Type B pancreatic cell (in vitro differentiated cells): ENCODE measurements at regions not wholly inside any gene's neighbourhood (a gene's known extent, or its start where the extent isn't known, plus 50 kb on each side); places are given as distances from the start of the nearest gene placed in this dataset.

Experiments
- DNase-seq: peaks from one replicate; pipeline ENCODE4 v3.0.0; 2021; ENCODE audit warnings: mixed read lengths; ENCODE audit not compliant: unreplicated experiment; ENCODE audit errors: extremely low spot score
- H3K27ac Mint-ChIP-seq: 2 replicates; pipeline ENCODE4 v1.8.0; 2021; ENCODE audit warnings: mild to moderate bottlenecking, mixed read lengths
- H3K27me3 Mint-ChIP-seq: 2 replicates; pipeline ENCODE4 v1.8.0; 2021; ENCODE audit warnings: mixed read lengths
- H3K36me3 Mint-ChIP-seq: 2 replicates; pipeline ENCODE4 v1.8.0; 2021; ENCODE audit warnings: mixed read lengths
- H3K4me1 Mint-ChIP-seq: one replicate; pipeline ENCODE4 v1.8.0; 2021; ENCODE audit warnings: mixed read lengths; ENCODE audit not compliant: unreplicated experiment
- H3K4me3 Mint-ChIP-seq: 2 replicates; pipeline ENCODE4 v1.8.0; 2021; ENCODE audit warnings: mild to moderate bottlenecking, mixed read lengths
- H3K9me3 Mint-ChIP-seq: 2 replicates; pipeline ENCODE4 v1.8.0; 2021; ENCODE audit warnings: mixed read lengths
- CTCF ChIP-seq: fragments of 200-600 bp; sonication (generic); conservative IDR thresholded peaks from 2 replicates; pipeline ENCODE4 v1.5.0; 2021; ENCODE audit warnings: antibody characterized with exemption, mild to moderate bottlenecking

DNA sequence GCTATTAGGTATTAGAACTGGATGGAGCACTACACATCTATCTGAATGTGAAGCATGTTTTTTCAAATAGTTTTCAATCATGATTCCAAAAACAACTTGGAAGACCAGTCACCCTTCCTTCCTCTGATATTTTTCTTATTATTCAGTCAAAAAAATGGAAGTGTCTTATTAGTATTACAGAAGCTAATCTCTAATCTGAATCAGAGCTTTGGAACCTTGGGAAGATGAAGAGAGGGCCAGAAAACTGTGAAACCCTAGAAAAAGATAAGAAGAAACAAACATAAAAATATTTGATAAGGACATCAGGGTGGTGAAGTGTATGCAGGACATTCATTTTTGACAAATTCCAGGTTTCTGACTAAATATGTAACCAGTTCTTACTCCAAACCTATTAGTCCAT, 166.3 kb upstream of the PRSS16 start:
- Mint-ChIP-seq H3K4me3 (no peak overlapping the region), H3K36me3 (no peaks in the 10 kb centered on the region), H3K27ac (no peak overlapping the region), H3K9me3 (no peaks in the 10 kb centered on the region), H3K27me3 (peaks cover 28% of the 10 kb centered on the region), H3K4me1 (peaks cover 4% of the 10 kb centered on the region)
- TF ChIP-seq CTCF, result no peak
- no peak for DNase-seq

GRCh38 chr6:27081931-27082330, 165.6 kb upstream of the PRSS16 start:
- no peak for DNase-seq
- no peaks in the 10 kb centered on the region for H3K9me3 Mint-ChIP-seq
- H3K36me3 Mint-ChIP-seq, result no peaks in the 10 kb centered on the region
- no peak overlapping the region for H3K27ac Mint-ChIP-seq
- H3K27me3 Mint-ChIP-seq, result peaks cover 30% of the 10 kb centered on the region
- H3K4me1 Mint-ChIP-seq, result peaks cover 4% of the 10 kb centered on the region
- no peak overlapping the region for H3K4me3 Mint-ChIP-seq
- TF ChIP-seq CTCF, result no peak

DNA sequence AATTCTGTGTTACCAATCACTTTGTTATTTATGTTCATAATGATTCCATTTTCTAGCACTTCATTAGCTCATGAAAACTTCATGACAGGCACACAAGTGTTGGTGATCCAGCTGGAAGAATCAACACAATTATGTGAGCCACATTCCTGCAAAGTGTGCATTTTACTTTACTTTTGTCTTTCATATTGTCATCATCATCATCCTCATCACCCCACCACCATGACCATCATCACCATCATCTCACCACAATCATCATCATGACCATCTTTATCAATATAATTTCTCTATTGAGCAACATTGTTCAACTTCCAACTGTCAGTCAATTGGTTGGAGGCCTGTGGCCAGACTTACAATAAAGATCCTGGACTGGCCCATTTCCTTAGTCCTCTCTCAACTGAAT, 159.4 kb upstream of the PRSS16 start:
- H3K36me3 Mint-ChIP-seq, result no peaks in the 10 kb centered on the region
- no peaks in the 10 kb centered on the region for H3K9me3 Mint-ChIP-seq
- no peak for TF ChIP-seq CTCF
- no peak for DNase-seq
- H3K27ac Mint-ChIP-seq, result no peak overlapping the region
- H3K4me1 Mint-ChIP-seq, result peaks cover 10% of the 10 kb centered on the region
- no peak overlapping the region for H3K4me3 Mint-ChIP-seq
- H3K27me3 Mint-ChIP-seq, result peaks cover 58% of the 10 kb centered on the region

DNA sequence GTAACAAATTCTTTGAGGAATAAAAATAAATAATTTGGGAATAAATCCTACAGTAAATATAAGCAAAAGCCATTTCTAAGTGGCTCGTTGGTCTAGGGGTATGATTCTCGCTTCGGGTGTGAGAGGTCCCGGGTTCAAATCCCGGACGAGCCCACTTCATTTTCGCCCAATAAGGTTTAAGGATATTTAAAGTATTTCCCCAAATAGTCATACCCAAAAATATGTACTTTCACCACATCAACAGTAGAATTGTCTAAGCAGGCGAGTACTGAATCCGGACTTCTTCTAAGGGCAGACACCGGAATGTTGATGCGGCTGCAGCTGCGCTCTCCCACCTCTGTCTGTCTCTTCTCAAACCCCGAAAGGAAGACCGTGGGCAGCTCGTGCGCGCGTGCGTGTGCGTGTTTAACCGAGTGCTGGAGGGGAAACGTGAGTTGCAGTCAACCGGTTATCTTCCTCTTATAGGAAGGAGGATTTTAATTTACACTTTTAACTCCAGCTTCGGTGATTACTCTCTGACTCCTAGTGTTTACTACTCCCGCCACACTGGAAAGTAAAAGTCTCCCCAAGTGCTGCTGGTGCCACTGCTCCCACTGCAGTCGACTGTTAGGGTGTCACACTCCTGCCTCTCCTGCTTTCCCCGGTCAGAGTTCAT, 155.7 kb upstream of the PRSS16 start:
- H3K4me3 Mint-ChIP-seq, result peak overlapping the region; percentile 90
- H3K27me3 Mint-ChIP-seq, result peaks cover 78% of the 10 kb centered on the region
- no peak for DNase-seq
- H3K36me3 Mint-ChIP-seq, result no peaks in the 10 kb centered on the region
- no peak for TF ChIP-seq CTCF
- peaks cover 10% of the 10 kb centered on the region for H3K4me1 Mint-ChIP-seq
- H3K9me3 Mint-ChIP-seq, result no peaks in the 10 kb centered on the region
- H3K27ac Mint-ChIP-seq, result peak overlapping the region; percentile 80

- Mint-ChIP-seq H3K27me3 (peaks cover 78% of the 10 kb centered on the region), H3K36me3 (no peaks in the 10 kb centered on the region), H3K27ac (peak overlapping the region; percentile 80), H3K9me3 (peaks cover 4% of the 10 kb centered on the region), H3K4me1 (peaks cover 14% of the 10 kb centered on the region), H3K4me3 (peak overlapping the region; percentile 90)
- DNase-seq, result no peak
- no peak for TF ChIP-seq CTCF
Observed at GRCh38 chr6:27092316-27092692, 155.2 kb upstream of the PRSS16 start.

GRCh38 chr6:27095914-27096313, 151.6 kb upstream of the PRSS16 start:
- no peak for TF ChIP-seq CTCF
- H3K36me3 Mint-ChIP-seq, result peaks cover 3% of the 10 kb centered on the region

More at GRCh38 chr6:27095914-27096313, 151.6 kb upstream of the PRSS16 start:
- H3K4me1 Mint-ChIP-seq, result peaks cover 17% of the 10 kb centered on the region
- DNase-seq, result no peak
- H3K9me3 Mint-ChIP-seq, result peaks cover 7% of the 10 kb centered on the region
- peak overlapping the region; percentile 20 for H3K4me3 Mint-ChIP-seq
- H3K27ac Mint-ChIP-seq, result no peak overlapping the region
- H3K27me3 Mint-ChIP-seq, result peaks cover 72% of the 10 kb centered on the region
